Lower leg skin (tissue), 3 donors: ENCODE measurements at regions not wholly inside any gene's neighbourhood (a gene's known extent, or its start where the extent isn't known, plus 50 kb on each side); places are given as distances from the start of the nearest gene placed in this dataset.

Experiments used
- POLR2A ChIP-seq, 2 donors: fragments of 450-650 bp; IDR thresholded peaks; one replicate each; pipeline ENCODE4 v1.6.1; 2016 to 2017; ENCODE audit warnings: antibody characterized with exemption in 2 of 2, mild to moderate bottlenecking in 1 of 2, moderate library complexity in 1 of 2
- TF ChIP-seq, protein P1 (sequence below), 3 donors: fragments of 450-650 bp; IDR thresholded peaks; one replicate each; pipeline ENCODE4 v1.5.1; 2016; ENCODE audit warnings: antibody characterized with exemption in 3 of 3, mild to moderate bottlenecking in 3 of 3, moderate library complexity in 2 of 3

DNA sequence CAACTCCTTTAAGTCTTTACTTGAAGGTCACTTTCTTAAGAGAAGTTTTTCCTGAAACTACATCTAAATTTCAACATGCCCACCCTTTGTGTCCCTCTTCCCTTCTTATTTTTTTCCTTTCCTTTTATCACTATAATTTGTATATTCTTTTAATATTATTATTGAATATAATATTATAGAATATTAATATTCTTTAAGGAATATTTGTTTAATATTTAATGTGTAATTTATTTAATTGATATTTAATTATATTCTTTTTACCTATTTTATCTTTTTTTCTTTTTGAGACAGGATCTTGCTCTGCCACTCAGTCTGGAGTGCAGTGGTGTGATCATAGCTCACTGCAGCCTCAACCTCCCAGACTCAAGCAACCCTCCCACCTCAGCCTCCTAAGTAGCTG is 114.8 kb downstream of the KDR start:
- TF ChIP-seq, protein P1, sequence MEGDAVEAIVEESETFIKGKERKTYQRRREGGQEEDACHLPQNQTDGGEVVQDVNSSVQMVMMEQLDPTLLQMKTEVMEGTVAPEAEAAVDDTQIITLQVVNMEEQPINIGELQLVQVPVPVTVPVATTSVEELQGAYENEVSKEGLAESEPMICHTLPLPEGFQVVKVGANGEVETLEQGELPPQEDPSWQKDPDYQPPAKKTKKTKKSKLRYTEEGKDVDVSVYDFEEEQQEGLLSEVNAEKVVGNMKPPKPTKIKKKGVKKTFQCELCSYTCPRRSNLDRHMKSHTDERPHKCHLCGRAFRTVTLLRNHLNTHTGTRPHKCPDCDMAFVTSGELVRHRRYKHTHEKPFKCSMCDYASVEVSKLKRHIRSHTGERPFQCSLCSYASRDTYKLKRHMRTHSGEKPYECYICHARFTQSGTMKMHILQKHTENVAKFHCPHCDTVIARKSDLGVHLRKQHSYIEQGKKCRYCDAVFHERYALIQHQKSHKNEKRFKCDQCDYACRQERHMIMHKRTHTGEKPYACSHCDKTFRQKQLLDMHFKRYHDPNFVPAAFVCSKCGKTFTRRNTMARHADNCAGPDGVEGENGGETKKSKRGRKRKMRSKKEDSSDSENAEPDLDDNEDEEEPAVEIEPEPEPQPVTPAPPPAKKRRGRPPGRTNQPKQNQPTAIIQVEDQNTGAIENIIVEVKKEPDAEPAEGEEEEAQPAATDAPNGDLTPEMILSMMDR (IDR thresholded peaks at IDR 0.05), result no peak
- no peak for TF ChIP-seq POLR2A (IDR thresholded peaks at IDR 0.05)
